K562 (cell line): ENCODE measurements at regions not wholly inside any gene's neighbourhood (a gene's known extent, or its start where the extent isn't known, plus 50 kb on each side); places are given as distances from the start of the nearest gene placed in this dataset.
A peak's percentile ranks its signal among the peaks of the same experiment; 100 is the strongest.

Experiments used
- ATAC-seq: fragments of 200-7000 bp; cut with Tn5 transposase; 3 replicates; pipeline ENCODE4 v1.9.1; 2020; ENCODE audit warnings: moderate library complexity
- BruUV-seq: library from RNA; stranded (reverse); fragments of 400-500 nt; replicated peaks from 2 replicates; lab custom pipeline; 2021; lab: Mats Ljungman, UMichigan
- CTCF ChIA-PET: fragments of 300-600 bp; formaldehyde crosslinking; extraction: SDS; loops from one replicate; lab custom pipeline; 2021; ENCODE audit warnings: low intra/inter-chr PET ratio; lab: Yijun Ruan, JAX
- POLR2A ChIA-PET: fragments of 300-600, 350-650 bp; sonication (Branson Sonifier 250); formaldehyde crosslinking; extraction: SDS; loops from one replicate; lab custom pipeline; 2021; ENCODE audit warnings: antibody characterized with exemption, inconsistent platforms; lab: Yijun Ruan, JAX
- DNase-seq, 4 experiments: peaks; one replicate each; pipeline versions ENCODE4 v3.0.0 to v3.0.0-alpha.2; 2011 to 2018; ENCODE audit warnings: low spot score in 3 of 4, mixed read lengths in 3 of 4; ENCODE audit errors: extremely low read depth in 1 of 4
- FAIRE-seq: peaks from 2 replicates; lab custom pipeline; 2011; peaks lifted over from hg19 to GRCh38; lab: Jason Lieb, UNC
- H2AFZ ChIP-seq: 2 replicates; pipeline ENCODE4 v1.6.0; 2011; ENCODE audit warnings: low read depth, low read length, control low read depth, inconsistent platforms
- H3K27ac ChIP-seq: fragments of 200-600 bp; 3 replicates; pipeline ENCODE4 v1.8.0; 2011; ENCODE audit warnings: low read depth, mild to moderate bottlenecking, control low read depth, inconsistent platforms, low read length, moderate library complexity, mixed read lengths; ENCODE audit errors: extremely low read depth
- H3K27me3 ChIP-seq, 2 experiments: fragments of 300-600 bp in 1 of 2; 2 replicates in 1 of 2; 3 replicates in 1 of 2; pipeline versions ENCODE4 v1.6.0 to v1.8.0; 2011; ENCODE audit warnings: inconsistent platforms in 2 of 2, low read length in 2 of 2, mild to moderate bottlenecking in 1 of 2, mixed read lengths in 1 of 2, moderate library complexity in 1 of 2; ENCODE audit not compliant: control insufficient read depth in 2 of 2, insufficient read depth in 2 of 2
- H3K36me3 ChIP-seq: fragments of 300-600 bp; 3 replicates; pipeline ENCODE4 v1.8.0; 2011; ENCODE audit warnings: mild to moderate bottlenecking, low read length, inconsistent platforms; ENCODE audit not compliant: control insufficient read depth, insufficient read depth
- H3K4me1 ChIP-seq, 2 experiments: fragments of 200-600 bp in 1 of 2; replicated peaks in 1 of 2; 2 replicates in 1 of 2; 3 replicates in 1 of 2; pipeline versions ENCODE4 v1.5.1 to v1.8.0; 2011; ENCODE audit warnings: inconsistent platforms in 2 of 2, low read length in 2 of 2, mild to moderate bottlenecking in 1 of 2, mixed read lengths in 1 of 2, moderate library complexity in 1 of 2; ENCODE audit not compliant: control insufficient read depth in 2 of 2, insufficient read depth in 2 of 2
- H3K4me2 ChIP-seq: 2 replicates; pipeline ENCODE4 v1.6.1; 2011; ENCODE audit warnings: low read length, control low read depth, inconsistent platforms, mixed read lengths; ENCODE audit not compliant: insufficient read depth
- H3K4me3 ChIP-seq: fragments of 200-600 bp; sonication (generic), shearing (Covaris generic); 2 replicates; pipeline ENCODE4 v1.5.1; 2016; ENCODE audit warnings: control low read depth, inconsistent platforms
- H3K79me2 ChIP-seq: fragments of 200-600 bp; 3 replicates; pipeline ENCODE4 v1.8.0; 2011; ENCODE audit warnings: low read length, inconsistent platforms; ENCODE audit not compliant: control insufficient read depth, insufficient read depth
- H3K9ac ChIP-seq, 2 experiments: 2 replicates each; pipeline versions ENCODE4 v1.6.0 to v1.6.1; 2011; ENCODE audit warnings: low read depth in 2 of 2, low read length in 2 of 2, control low read depth in 1 of 2, inconsistent platforms in 1 of 2, mild to moderate bottlenecking in 1 of 2, mixed read lengths in 1 of 2; ENCODE audit not compliant: insufficient read depth in 1 of 2
- H3K9me1 ChIP-seq: one replicate; pipeline ENCODE4 v1.6.0; 2011; ENCODE audit warnings: inconsistent platforms, mild to moderate bottlenecking, low read length, moderate library complexity; ENCODE audit not compliant: control insufficient read depth, insufficient read depth
- H3K9me3 ChIP-seq: replicated peaks from 2 replicates; pipeline ENCODE4 v1.5.1; 2011; ENCODE audit warnings: low read depth, low read length, inconsistent platforms; ENCODE audit not compliant: control insufficient read depth, insufficient read depth
- H4K20me1 ChIP-seq: replicated peaks from 2 replicates; pipeline ENCODE4 v1.6.1; 2011; ENCODE audit warnings: low read length, inconsistent platforms, mixed read lengths; ENCODE audit not compliant: control insufficient read depth, insufficient read depth
- BACH1 ChIP-seq: fragments of 200-800 bp; sonication (Bioruptor generic); IDR thresholded peaks from 2 replicates; pipeline ENCODE4 v1.6.1; 2016; ENCODE audit warnings: missing genetic modification characterization, missing compliant biosample characterization
- FOS ChIP-seq: IDR thresholded peaks from 3 replicates; pipeline ENCODE4 v1.6.1; 2011; ENCODE audit not compliant: insufficient read length; ENCODE audit errors: extremely low read depth
- JUND ChIP-seq, 2 experiments: IDR thresholded peaks; 2 replicates in 1 of 2; 3 replicates in 1 of 2; pipeline ENCODE4 v1.6.1; 2011; ENCODE audit warnings: borderline replicate concordance in 2 of 2, low read depth in 2 of 2, low read length in 2 of 2, improper control_type of control experiment in 1 of 2, missing biosample characterization in 1 of 2, missing genetic modification characterization in 1 of 2, missing genetic modification reagents in 1 of 2
- ZKSCAN8 ChIP-seq: fragments of 200-800 bp; sonication (Bioruptor generic); IDR thresholded peaks from 2 replicates; pipeline ENCODE4 v1.6.1; 2016; ENCODE audit warnings: missing genetic modification characterization, missing compliant biosample characterization
- WGBS: fragments of 100-300 bp; shearing (Covaris generic); methylation state at CpG from one replicate; pipeline ENCODE4 v1.1.6; 2016; ENCODE audit warnings: low coverage, mixed read lengths; ENCODE audit not compliant: insufficient coverage; ENCODE audit errors: missing lambda C conversion rate; 5-methylcytosine and 5-hydroxymethylcytosine counted together
- in situ Hi-C: fragments of 300-500 bp; cut with MboI; formaldehyde crosslinking; loops from 4 replicates; pipeline ENCODE4 v1.15.0; 2018; ENCODE audit warnings: inconsistent platforms, mixed read lengths
- intact Hi-C: fragments of 100-400 bp; cut with micrococcal nuclease; formaldehyde crosslinking; loops from 2 replicates; pipeline ENCODE4 v1.14.2; 2022
- TF ChIP-seq, protein P1 (sequence below): fragments of 250-450 bp; sonication (Bioruptor Pico); IDR thresholded peaks from 2 replicates; pipeline ENCODE4 v1.9.0; 2021; ENCODE audit warnings: mild to moderate bottlenecking
- TF ChIP-seq, protein P2 (sequence below): fragments of 200-800 bp; sonication (Bioruptor generic); IDR thresholded peaks from 2 replicates; pipeline ENCODE4 v1.6.1; 2017; ENCODE audit warnings: missing genetic modification characterization, missing compliant biosample characterization

DNA sequence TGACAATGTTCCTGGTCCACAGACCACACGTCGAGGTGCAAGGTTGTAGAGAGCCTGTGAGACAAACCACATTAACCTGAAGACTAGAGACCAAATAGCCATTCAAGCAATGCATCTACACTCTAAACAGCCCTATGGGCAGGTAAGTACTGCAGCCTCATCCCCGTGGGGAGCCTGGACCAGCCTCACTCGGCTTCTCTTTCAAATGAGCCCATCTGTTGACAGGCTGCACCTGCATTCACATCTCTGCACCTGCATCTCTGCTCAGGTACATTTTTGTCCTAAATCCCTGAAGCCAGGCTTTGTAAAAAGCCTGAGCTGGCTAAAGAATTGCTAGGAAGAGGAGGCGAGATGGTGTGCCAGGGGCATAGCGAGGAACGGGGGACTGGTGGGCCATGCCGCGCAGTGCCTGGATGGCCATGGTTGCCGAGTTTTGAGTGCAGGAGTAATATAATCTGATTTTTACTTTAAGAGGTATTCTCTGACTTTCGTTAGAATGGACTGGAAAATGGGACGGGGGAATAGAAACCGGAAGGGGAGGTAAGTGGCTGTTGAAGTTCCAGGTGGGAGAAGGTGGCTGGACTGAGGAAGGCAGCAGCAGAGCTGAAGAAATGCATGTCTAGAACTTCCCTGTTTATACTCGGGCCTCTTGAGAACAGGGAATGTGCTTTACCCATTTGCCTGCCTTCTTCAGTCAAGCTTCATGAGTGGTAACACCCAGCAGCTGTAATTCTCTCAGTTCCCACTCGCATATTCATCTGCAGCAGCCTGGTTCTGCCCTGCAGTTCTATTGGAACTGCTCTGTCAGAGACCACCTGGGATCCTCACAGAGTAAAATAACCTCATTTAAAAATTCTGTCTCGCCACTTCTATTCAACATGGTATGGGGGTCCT, 226.4 kb downstream of the OPA1 start:
- ChIA-PET POLR2A (interaction anchor here (0.6 to 1.3 kb wide), 5 partner anchors 9 to 151 kb away, joined by 3 to 4 read pairs (median 3); no protein-coding TSS in a partner anchor), CTCF (no interaction called here)
- no TSS peak for BruUV-seq
- Histone ChIP-seq H3K9ac (0 out of 4 replicates have a peak overlapping the region, but pooled peaks of 1 of the 2 experiments have one; percentile 14), H3K9me3 (no peaks in the 10 kb centered on the region), H3K27me3 (no peaks in the 10 kb centered on the region), H3K79me2 (no peaks in the 10 kb centered on the region), H3K4me3 (no peak overlapping the region), H3K4me2 (no peak overlapping the region), H3K36me3 (no peaks in the 10 kb centered on the region), H4K20me1 (no peaks in the 10 kb centered on the region), H3K27ac (no peak overlapping the region), H2AFZ (no peak overlapping the region; the same call in 1 of the 2 replicates), H3K9me1 (no peaks in the 10 kb centered on the region), H3K4me1 (peaks cover 10 to 13% of the 10 kb centered on the region in 2 experiments; a peak in 4 of 5 replicates)
- DNase-seq, result no peak
- 67% methylated on average over 16 of the region's 16 CpGs for WGBS
- TF ChIP-seq JUND (IDR thresholded peaks at IDR 0.05; ENCODE audit: borderline replicate concordance, low read depth, low read length) (no peak), JUND (tag; IDR thresholded peaks at IDR 0.05; ENCODE audit: borderline replicate concordance, low read depth, low read length) (no peak), FOS (no peak), BACH1 (tag) (no peak), ZKSCAN8 (CRISPR knock-in tag) (no peak)
- TF ChIP-seq, protein P1, sequence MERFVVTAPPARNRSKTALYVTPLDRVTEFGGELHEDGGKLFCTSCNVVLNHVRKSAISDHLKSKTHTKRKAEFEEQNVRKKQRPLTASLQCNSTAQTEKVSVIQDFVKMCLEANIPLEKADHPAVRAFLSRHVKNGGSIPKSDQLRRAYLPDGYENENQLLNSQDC (CRISPR knock-in tag), result no peak
- TF ChIP-seq, protein P2, sequence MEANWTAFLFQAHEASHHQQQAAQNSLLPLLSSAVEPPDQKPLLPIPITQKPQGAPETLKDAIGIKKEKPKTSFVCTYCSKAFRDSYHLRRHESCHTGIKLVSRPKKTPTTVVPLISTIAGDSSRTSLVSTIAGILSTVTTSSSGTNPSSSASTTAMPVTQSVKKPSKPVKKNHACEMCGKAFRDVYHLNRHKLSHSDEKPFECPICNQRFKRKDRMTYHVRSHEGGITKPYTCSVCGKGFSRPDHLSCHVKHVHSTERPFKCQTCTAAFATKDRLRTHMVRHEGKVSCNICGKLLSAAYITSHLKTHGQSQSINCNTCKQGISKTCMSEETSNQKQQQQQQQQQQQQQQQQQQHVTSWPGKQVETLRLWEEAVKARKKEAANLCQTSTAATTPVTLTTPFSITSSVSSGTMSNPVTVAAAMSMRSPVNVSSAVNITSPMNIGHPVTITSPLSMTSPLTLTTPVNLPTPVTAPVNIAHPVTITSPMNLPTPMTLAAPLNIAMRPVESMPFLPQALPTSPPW (CRISPR knock-in tag), result no peak
- no peak for FAIRE-seq
- no peak for ATAC-seq
- in situ Hi-C loops (no loop called here), intact Hi-C loops (no loop called here)
